Neuronal stem cell (in vitro differentiated cells): ENCODE measurements at regions not wholly inside any gene's neighbourhood (a gene's known extent, or its start where the extent isn't known, plus 50 kb on each side); places are given as distances from the start of the nearest gene placed in this dataset.

Experiments used
- DNase-seq: peaks from one replicate; pipeline ENCODE4 v3.0.0-alpha.2; 2013; ENCODE audit warnings: low spot score
- H2AFZ ChIP-seq: one replicate; pipeline ENCODE4 v1.6.1; 2013; ENCODE audit warnings: mild to moderate bottlenecking, low read length, inconsistent platforms
- H2AK5ac ChIP-seq: 2 replicates; pipeline ENCODE4 v1.6.1; 2013; ENCODE audit warnings: low read depth, mild to moderate bottlenecking, inconsistent platforms, low read length, moderate library complexity, mixed read lengths
- H2BK120ac ChIP-seq: 2 replicates; pipeline ENCODE4 v1.6.1; 2013; ENCODE audit warnings: low read depth, mild to moderate bottlenecking, inconsistent platforms, low read length, moderate library complexity, mixed read lengths
- H2BK12ac ChIP-seq: one replicate; pipeline ENCODE4 v1.6.1; 2013; ENCODE audit warnings: low read length, inconsistent platforms
- H2BK15ac ChIP-seq: 2 replicates; pipeline ENCODE4 v1.6.1; 2013; ENCODE audit warnings: mild to moderate bottlenecking, low read length, inconsistent platforms, mixed read lengths
- H2BK5ac ChIP-seq: one replicate; pipeline ENCODE4 v1.6.1; 2013; ENCODE audit warnings: inconsistent platforms, mild to moderate bottlenecking, low read length, moderate library complexity
- H3K14ac ChIP-seq: one replicate; pipeline ENCODE4 v1.6.1; 2013; ENCODE audit warnings: low read length, inconsistent platforms
- H3K18ac ChIP-seq: 2 replicates; pipeline ENCODE4 v1.6.1; 2013; ENCODE audit warnings: low read length, inconsistent platforms
- H3K23ac ChIP-seq: 2 replicates; pipeline ENCODE4 v1.6.1; 2013; ENCODE audit warnings: low read depth, mild to moderate bottlenecking, mixed read lengths, low read length, inconsistent platforms; ENCODE audit not compliant: poor library complexity
- H3K27ac ChIP-seq: replicated peaks from 3 replicates; pipeline ENCODE4 v1.5.1; 2013; ENCODE audit warnings: low read length, inconsistent platforms
- H3K27me3 ChIP-seq, 3 experiments: 2 replicates each; pipeline ENCODE4 v1.6.1; 2013; ENCODE audit warnings: low read length in 3 of 3, mild to moderate bottlenecking in 2 of 3, inconsistent platforms in 1 of 3, low read depth in 1 of 3, mixed read lengths in 1 of 3, moderate library complexity in 1 of 3; ENCODE audit not compliant: control insufficient read depth in 3 of 3, insufficient read depth in 3 of 3
- H3K36me3 ChIP-seq, 2 donors: replicated peaks in 1 of 2; 2 replicates each; pipeline ENCODE4 v1.6.1; 2013; ENCODE audit warnings: low read length in 2 of 2; ENCODE audit not compliant: control insufficient read depth in 2 of 2, insufficient read depth in 2 of 2
- H3K4ac ChIP-seq: 2 replicates; pipeline ENCODE4 v1.6.1; 2013; ENCODE audit warnings: inconsistent platforms, mild to moderate bottlenecking, low read length, moderate library complexity
- H3K4me1 ChIP-seq, 2 donors: 1 replicate in 1 of 2; 2 replicates in 1 of 2; pipeline ENCODE4 v1.6.1; 2013; ENCODE audit warnings: low read length in 2 of 2, low read depth in 1 of 2; ENCODE audit not compliant: control insufficient read depth in 2 of 2, insufficient read depth in 1 of 2
- H3K4me2 ChIP-seq: one replicate; pipeline ENCODE4 v1.6.1; 2013; ENCODE audit warnings: mild to moderate bottlenecking, low read length, inconsistent platforms; ENCODE audit not compliant: insufficient read depth, poor library complexity, severe bottlenecking
- H3K4me3 ChIP-seq, 2 donors: 2 replicates each; pipeline ENCODE4 v1.5.1; 2013; ENCODE audit warnings: low read length in 2 of 2, mild to moderate bottlenecking in 2 of 2, inconsistent platforms in 1 of 2, moderate library complexity in 1 of 2
- H3K79me1 ChIP-seq: one replicate; pipeline ENCODE4 v1.6.1; 2013; ENCODE audit warnings: low read depth, mild to moderate bottlenecking, inconsistent platforms, low read length, moderate library complexity
- H3K9ac ChIP-seq: one replicate; pipeline ENCODE4 v1.6.1; 2013; ENCODE audit warnings: mild to moderate bottlenecking, low read depth, low read length, inconsistent platforms; ENCODE audit not compliant: poor library complexity
- H3K9me3 ChIP-seq, 2 donors: replicated peaks in 1 of 2; 2 replicates each; pipeline versions ENCODE3 to v1.6.1; 2013; ENCODE audit warnings: low read length in 2 of 2, mild to moderate bottlenecking in 2 of 2, inconsistent platforms in 1 of 2, low read depth in 1 of 2, mixed read lengths in 1 of 2, moderate library complexity in 1 of 2; ENCODE audit not compliant: control insufficient read depth in 2 of 2, insufficient read depth in 1 of 2
- H4K8ac ChIP-seq: one replicate; pipeline ENCODE4 v1.6.1; 2013; ENCODE audit warnings: low read depth, mild to moderate bottlenecking, inconsistent platforms, low read length, moderate library complexity
- H4K91ac ChIP-seq: one replicate; pipeline ENCODE4 v1.6.1; 2013; ENCODE audit warnings: low read length, low read depth, mild to moderate bottlenecking, inconsistent platforms; ENCODE audit not compliant: poor library complexity
- WGBS, 2 donors: extraction: QIAGEN DNeasy Blood & Tissue Kit; methylation state at CpG; one replicate each; pipeline ENCODE4 v1.1.7; 2013; ENCODE audit warnings: missing lambda C conversion rate in 2 of 2, mixed read lengths in 1 of 2; ENCODE audit not compliant: insufficient read length in 2 of 2, insufficient replicate concordance in 1 of 2; ENCODE audit errors: extremely low coverage in 2 of 2; 5-methylcytosine and 5-hydroxymethylcytosine counted together

GRCh38 chr2:15881120-15881433, 59.3 kb upstream of the MYCN start:
- Histone ChIP-seq H2AFZ (no peak overlapping the region), H3K18ac (no peak overlapping the region), H3K9ac (no peak overlapping the region), H3K14ac (no peak overlapping the region), H3K27ac (no peak overlapping the region), H3K4me1 (no peaks in the 10 kb centered on the region), H3K36me3 (no peaks in the 10 kb centered on the region), H3K4ac (no peak overlapping the region), H2AK5ac (no peak overlapping the region), H4K8ac (no peak overlapping the region), H2BK5ac (no peak overlapping the region), H2BK15ac (no peak overlapping the region), H3K4me3 (no peak overlapping the region), H2BK12ac (no peak overlapping the region), H4K91ac (no peak overlapping the region), H3K4me2 (no peak overlapping the region), H2BK120ac (no peak overlapping the region), H3K79me1 (no peaks in the 10 kb centered on the region), H3K9me3 (no peaks in the 10 kb centered on the region), H3K27me3 (no peaks in the 10 kb centered on the region), H3K23ac (no peak overlapping the region)
- WGBS, 2 donors = no CpG with 5 or more reads among the region's 7 CpGs
- no peak for DNase-seq

- Histone ChIP-seq H3K14ac (no peak overlapping the region), H3K27ac (no peak overlapping the region), H3K4me3 (no peak overlapping the region), H4K91ac (no peak overlapping the region), H3K4me2 (no peak overlapping the region), H2AFZ (no peak overlapping the region), H2AK5ac (no peak overlapping the region), H3K4ac (no peak overlapping the region), H2BK120ac (no peak overlapping the region), H3K9me3 (no peaks in the 10 kb centered on the region), H3K18ac (no peak overlapping the region), H3K36me3 (no peaks in the 10 kb centered on the region), H3K79me1 (no peaks in the 10 kb centered on the region), H2BK12ac (no peak overlapping the region), H3K27me3 (no peaks in the 10 kb centered on the region), H3K9ac (no peak overlapping the region), H3K23ac (no peak overlapping the region), H3K4me1 (no peaks in the 10 kb centered on the region), H2BK5ac (no peak overlapping the region), H4K8ac (no peak overlapping the region), H2BK15ac (no peak overlapping the region)
- DNase-seq = no peak
- no CpG with 5 or more reads among the region's 2 CpGs for WGBS, 2 donors
Measured at GRCh38 chr2:15881676-15882075, 58.7 kb upstream of the MYCN start.

DNA sequence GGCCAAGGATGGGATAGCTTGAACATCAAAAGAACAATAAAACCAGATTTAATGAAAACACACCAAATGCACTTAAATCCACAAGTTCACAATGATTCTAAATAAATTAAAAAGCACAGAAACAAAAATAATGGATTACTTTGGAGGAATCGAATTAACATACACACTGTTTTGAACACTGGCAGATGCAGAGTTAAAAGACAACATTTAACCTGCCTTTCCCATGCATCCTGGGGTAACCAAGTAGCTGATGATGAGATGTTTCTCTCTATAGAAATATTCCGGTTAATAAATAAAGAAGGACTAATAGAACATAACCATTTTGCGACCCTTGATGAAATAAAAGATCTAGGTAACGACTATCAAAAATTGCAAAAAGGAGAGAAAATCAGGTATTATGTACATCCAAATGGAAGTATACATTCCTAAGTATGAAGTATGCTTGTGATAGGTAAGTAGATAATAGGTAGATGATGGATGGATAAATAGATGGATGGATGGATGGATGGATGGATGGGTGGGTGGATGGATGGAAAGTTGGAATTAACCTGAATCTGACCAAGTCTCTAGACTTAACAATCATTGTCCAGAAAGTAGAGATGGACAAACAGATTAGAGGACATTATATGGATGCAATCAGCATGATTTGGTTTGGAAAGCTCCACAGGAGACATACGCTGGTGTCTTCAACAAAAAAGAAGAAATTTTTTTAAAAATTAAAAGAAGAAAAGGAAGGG, 57.4 kb upstream of the MYCN start:
- Histone ChIP-seq H4K8ac (no peak overlapping the region), H2AK5ac (no peak overlapping the region), H3K18ac (no peak overlapping the region), H3K27me3 (no peaks in the 10 kb centered on the region), H3K4me2 (no peak overlapping the region), H2BK12ac (no peak overlapping the region), H3K4ac (no peak overlapping the region), H3K27ac (no peak overlapping the region), H3K14ac (no peak overlapping the region), H3K4me3 (no peak overlapping the region), H2BK120ac (no peak overlapping the region), H2AFZ (no peak overlapping the region), H3K9me3 (no peaks in the 10 kb centered on the region), H2BK5ac (no peak overlapping the region), H3K23ac (no peak overlapping the region), H2BK15ac (no peak overlapping the region), H3K4me1 (no peaks in the 10 kb centered on the region), H3K36me3 (no peaks in the 10 kb centered on the region), H3K79me1 (no peaks in the 10 kb centered on the region), H4K91ac (no peak overlapping the region), H3K9ac (no peak overlapping the region)
- no peak for DNase-seq
- no CpG with 5 or more reads among the region's 5 CpGs for WGBS, 2 donors

- H3K4me3 ChIP-seq = no peak overlapping the region
- H2AK5ac ChIP-seq = no peak overlapping the region
- no peak overlapping the region for H2BK15ac ChIP-seq
- no peak overlapping the region for H4K91ac ChIP-seq
- H2BK12ac ChIP-seq = no peak overlapping the region
- H3K27ac ChIP-seq = no peak overlapping the region
- H3K79me1 ChIP-seq = no peaks in the 10 kb centered on the region
- no peak overlapping the region for H3K18ac ChIP-seq
- H3K36me3 ChIP-seq = no peaks in the 10 kb centered on the region
- no peak overlapping the region for H3K14ac ChIP-seq
- no peaks in the 10 kb centered on the region for H3K27me3 ChIP-seq
- no peaks in the 10 kb centered on the region for H3K9me3 ChIP-seq
- H3K4me2 ChIP-seq = no peak overlapping the region
- H2AFZ ChIP-seq = no peak overlapping the region
- H2BK5ac ChIP-seq = no peak overlapping the region
- no peak overlapping the region for H3K9ac ChIP-seq
- WGBS, 2 donors = no CpG with 5 or more reads among the region's 2 CpGs
- no peak overlapping the region for H3K4ac ChIP-seq
- H3K4me1 ChIP-seq = peaks cover 0 to 2% of the 10 kb centered on the region in 2 donors
- no peak overlapping the region for H3K23ac ChIP-seq
- DNase-seq = no peak
- H2BK120ac ChIP-seq = no peak overlapping the region
- H4K8ac ChIP-seq = no peak overlapping the region
Measured at GRCh38 chr2:15883684-15884083, 56.7 kb upstream of the MYCN start.
